GM19351 (cell line): ENCODE measurements at regions not wholly inside any gene's neighbourhood (a gene's known extent, or its start where the extent isn't known, plus 50 kb on each side); places are given as distances from the start of the nearest gene placed in this dataset.
A peak's percentile ranks its signal among the peaks of the same experiment; 100 is the strongest.
"Not testable (repeated sequence)": the region's sequence is repeated elsewhere in the genome, so short reads cannot be mapped to it uniquely, and the experiment has no call there.

ENCODE experiments used
- ATAC-seq: cut with Tn5 transposase; IDR thresholded peaks from one replicate; pipeline ENCODE4 v1.9.1; 2021; ENCODE audit warnings: mild to moderate bottlenecking, moderate library complexity; ENCODE audit not compliant: unreplicated experiment

DNA sequence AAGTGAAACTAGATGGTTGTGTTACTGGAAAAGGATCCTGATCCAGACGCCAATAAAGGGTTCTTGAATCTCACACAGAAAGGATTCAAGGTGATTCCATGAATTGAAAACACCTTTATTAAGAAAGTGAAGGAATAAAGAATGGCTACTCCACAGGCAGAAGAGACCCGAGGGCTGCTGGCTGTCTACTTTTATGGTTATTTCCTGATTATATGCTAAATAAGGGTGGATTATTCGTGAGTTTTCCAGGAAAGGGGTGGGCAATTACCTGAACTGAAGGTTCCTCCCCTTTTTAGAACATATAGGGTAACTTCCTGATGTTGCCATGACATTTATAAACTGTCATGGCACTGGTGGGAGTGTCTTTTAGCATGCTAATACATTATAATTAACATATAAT, 50.9 kb upstream of the WARS2 start:
- ATAC-seq: no peak

GRCh38 chr1:119204197-119204960, 63.9 kb upstream of the WARS2 start:
- ATAC-seq: no peak

DNA sequence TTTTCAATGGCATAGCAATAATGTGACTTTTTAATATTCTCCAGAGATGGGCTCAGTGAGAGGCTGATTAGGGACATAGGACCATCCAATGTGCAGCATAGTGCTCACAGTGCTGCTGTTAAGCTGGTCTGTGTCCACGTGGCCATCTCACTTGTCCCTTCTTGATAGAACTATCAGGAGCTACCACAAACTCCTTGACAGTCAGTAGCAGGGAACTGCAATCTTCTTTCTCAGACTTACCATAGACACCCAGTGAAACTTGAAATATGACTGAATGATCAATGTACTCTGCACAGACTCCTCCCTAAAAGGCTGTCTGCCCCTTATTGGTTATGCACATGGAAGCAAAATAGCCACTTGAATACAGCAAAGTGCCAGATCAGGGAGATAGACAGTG, 64.5 kb upstream of the WARS2 start:
- no peak for ATAC-seq

DNA sequence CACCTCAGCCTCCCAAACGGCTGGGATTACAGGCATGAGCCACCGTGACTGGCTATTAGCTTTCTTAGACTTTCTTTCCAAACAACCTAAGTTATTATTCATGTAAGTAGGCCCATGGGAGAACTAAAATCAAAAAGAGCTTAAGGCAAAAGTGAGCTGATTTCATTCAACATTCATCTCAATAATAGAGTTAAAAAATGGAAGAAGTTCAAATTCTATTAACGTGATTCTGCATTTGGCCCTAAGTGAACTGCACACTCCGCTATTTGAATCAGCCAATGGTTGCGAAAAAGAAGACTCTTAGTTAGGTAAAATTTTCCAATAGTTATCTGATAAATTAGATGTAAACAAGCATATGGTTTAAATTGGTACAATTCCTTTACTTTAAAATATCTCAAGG, 68.6 kb upstream of the WARS2 start:
- no peak for ATAC-seq

DNA sequence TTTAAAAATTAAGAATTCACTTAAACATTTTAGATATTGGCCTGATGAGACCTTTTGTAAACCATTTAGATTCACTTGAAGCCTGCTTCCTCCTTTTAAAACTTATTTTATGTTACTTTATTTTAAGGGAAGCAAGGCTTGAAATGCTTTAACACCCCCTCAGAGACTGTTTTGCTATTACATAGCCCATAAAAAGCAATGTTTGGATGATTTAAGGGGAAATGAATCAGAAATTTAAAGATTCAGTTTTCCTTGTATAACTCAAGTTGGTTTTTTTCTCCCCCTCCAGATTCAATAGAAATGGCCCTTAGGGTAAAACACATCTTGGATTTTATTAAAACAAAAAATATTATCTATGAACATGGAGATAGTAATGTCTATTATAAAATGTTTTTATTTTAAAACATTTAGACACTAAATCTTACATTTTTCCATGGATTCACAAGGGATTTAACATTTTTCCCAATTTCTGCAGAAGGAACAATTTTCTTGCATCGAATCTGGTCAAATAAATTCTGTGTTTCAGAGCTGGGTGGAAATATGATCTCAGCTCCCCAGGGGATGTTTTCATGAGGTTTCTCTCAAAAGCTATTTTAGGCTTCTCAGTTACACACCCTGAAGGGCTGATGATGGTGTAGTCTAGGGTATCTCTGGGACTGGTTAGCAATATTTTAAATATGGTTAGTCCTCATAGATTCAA, 69.3 kb upstream of the WARS2 start:
- ATAC-seq: no peak

GRCh38 chr1:119210296-119210649, 69.8 kb upstream of the WARS2 start:
- no peak for ATAC-seq

DNA sequence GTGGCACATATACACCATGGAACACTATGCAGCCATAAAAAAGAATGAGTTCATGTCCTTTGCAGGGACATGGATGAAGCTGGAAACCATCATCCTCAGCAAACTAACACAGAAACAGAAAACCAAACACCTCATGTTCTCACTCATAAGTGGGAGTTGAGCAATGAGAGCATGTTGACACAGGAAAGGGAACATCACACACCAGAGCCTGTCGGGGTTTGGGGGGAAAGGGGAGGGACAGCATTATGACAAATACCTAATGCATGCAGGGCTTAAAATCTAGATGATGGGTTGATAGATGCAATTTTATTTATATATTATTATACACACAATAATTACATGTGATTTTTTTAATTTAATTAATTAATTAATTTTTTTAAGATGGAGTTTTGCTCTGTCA, 72.8 kb upstream of the WARS2 start:
- ATAC-seq: not testable (repeated sequence)

DNA sequence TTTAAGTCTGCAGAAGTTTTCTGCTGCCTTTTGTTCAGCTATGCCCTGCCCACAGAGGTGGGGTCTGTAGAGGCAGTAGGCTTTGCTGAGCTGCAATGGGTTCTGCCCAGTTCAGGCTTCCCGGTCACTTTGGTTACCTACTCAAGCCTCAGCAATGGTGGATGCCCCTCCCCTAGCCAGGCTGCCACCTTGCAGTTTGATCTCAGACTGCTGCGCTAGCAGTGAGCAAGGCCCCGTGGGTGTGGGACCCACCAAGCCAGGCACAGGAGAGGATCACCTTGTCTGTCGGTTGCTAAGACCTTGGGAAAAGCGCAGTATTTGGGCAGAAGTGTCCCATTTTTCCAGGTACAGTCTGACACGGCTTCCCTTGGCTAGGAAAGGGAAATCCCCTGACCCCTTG, 74.5 kb upstream of the WARS2 start:
- not testable (repeated sequence) for ATAC-seq

GRCh38 chr1:119217309-119217828, 76.9 kb upstream of the WARS2 start:
- no peak for ATAC-seq

DNA sequence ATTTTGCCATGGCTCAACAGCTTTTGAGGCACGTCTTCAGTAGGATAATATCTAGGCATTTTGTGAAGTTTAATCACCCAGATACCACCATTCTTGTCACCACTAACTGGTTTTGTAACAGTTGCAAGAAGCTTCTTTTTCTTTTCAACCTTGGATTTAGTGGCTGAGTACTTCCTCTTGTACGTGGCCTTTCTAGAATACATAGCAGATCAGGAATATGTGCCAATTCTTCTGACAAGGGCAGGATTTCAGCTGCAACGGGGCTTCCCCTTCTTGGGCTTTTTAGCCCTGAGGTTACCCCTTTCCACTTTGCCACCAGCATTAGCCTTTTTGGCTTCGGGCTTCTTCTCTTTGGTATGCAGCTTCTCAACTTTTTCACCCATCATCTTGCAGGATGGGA, 79.3 kb upstream of the WARS2 start:
- no peak for ATAC-seq

DNA sequence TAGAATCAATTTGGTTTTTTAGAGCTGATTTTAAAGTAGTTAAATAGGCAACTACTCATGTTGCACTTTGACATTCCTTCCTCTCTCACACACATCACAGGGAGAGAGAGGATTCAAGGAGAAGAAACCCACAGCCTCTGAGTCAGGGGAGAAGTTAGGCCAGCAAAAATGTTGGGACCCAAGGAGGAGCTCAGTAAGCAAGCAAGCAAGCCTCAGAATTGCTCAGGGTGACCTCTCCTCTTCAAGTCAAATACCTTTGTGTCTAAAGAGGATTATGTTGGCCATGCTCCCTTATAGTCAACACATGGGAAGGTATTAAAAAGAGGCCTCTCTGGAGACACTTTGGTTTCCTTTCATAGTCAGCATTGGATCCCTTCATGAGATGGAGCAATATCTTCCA, 80.5 kb upstream of the WARS2 start:
- no peak for ATAC-seq

- peak; percentile 66 for ATAC-seq
Observed at GRCh38 chr1:119222271-119222670, 81.8 kb upstream of the WARS2 start.

DNA sequence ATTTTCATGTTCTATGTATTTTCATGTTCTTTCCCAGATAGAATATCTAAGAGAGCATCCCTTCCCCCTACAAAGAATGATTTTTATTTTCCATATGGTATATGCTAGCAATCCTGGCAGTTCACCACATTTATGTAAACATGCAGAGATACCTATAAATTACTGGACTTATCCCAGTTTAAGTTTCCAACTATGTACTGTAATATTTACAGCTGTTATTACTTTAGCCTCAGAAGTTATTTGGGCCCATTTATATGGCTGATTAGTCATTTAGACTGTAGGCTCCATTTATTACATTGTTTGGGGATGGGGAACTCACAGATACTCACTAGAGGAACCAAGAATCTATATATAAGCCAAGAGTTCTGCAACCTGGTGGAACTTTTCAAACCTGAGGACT, 84.8 kb upstream of the WARS2 start:
- no peak for ATAC-seq

DNA sequence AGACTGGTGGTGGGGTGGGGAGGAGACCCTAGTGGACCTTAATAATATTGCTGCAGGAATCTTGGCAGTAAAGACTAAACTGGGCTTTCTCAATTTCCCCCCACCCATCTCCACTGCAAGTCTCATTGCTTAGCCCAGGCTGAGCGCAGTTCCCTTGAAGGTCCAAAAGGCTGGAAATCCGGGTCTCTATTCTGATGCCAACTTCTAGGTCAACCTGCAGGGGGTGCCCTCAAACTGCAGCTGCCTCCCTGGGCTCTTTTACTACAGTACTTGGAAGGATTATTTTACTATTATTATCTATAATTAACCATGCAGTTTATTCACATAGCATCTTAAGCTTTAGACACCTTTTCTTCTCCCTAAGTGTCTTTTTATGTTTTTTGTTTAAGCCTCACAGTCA, 85.4 kb upstream of the WARS2 start:
- no peak for ATAC-seq

- ATAC-seq: no peak
Observed at GRCh38 chr1:119226321-119226720, 85.9 kb upstream of the WARS2 start.

- no peak for ATAC-seq
Observed at GRCh38 chr1:119226913-119227312, 86.5 kb upstream of the WARS2 start.

- no peak for ATAC-seq
Observed at GRCh38 chr1:119227456-119227855, 87.0 kb upstream of the WARS2 start.

DNA sequence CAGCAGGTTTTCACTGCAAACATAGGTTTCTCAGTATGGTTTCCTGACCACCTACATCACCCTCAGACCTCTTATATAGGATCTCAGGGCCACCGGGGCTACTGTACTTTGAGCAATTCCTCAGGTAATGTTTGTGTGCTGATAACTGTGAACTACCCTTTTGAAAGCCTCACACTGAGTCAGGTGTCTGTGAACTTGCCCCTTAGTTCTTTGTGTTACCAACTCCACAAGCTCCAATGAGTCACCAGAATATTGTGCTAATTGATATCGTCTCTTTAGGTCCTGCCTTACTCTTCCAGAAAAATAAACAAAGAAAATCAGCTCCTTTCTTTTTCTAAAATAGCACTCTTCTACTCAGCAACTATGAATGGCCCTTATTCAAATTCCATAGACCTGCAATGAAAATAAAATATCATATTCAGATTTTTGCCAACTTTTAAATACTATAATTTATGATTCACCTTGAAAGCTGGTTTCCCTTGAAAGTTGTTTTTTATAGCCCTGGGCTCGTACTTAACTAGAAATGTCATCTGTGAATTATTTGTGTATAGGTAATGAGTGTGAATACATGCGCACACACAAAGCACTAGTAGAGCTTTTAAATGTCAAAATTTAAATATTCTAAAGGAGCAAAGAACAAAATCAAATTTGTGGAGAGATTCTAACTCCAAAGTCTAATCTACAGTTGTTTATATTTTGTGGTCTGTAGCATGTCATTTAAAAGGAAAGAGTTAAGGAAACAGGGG, 88.1 kb upstream of the WARS2 start:
- ATAC-seq: no peak

- no peak for ATAC-seq
Observed at GRCh38 chr1:119235120-119235519, 94.7 kb upstream of the WARS2 start.

DNA sequence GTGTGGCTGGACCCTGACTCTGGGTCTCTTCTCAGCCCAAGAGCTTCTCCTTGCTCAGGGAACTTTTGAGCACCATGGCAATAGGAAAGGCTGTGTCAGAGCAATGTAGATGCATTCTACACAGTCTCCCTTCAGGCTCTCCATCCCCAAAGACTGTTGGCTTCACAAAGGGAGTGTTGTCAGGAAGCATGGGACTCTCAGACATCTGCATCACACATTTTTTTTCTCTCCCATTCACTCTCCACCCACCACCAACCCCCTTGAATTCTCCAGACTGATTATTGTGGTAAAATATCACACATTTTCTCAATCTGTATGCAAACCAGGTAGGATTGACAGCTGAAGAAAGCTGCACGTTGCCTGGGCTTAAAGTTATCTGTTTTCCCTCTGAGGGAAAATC, 105.4 kb upstream of the WARS2 start:
- ATAC-seq: no peak

- ATAC-seq: no peak
Observed at GRCh38 chr1:119249283-119249682, 108.8 kb upstream of the WARS2 start.

- ATAC-seq: no peak
Observed at GRCh38 chr1:119250299-119250698, 109.8 kb upstream of the WARS2 start.
